Esophagus muscularis mucosa (tissue), 4 donors: ENCODE measurements at regions not wholly inside any gene's neighbourhood (a gene's known extent, or its start where the extent isn't known, plus 50 kb on each side); places are given as distances from the start of the nearest gene placed in this dataset.
A peak's percentile ranks its signal among the peaks of the same experiment; 100 is the strongest.

ENCODE experiments used
- DNase-seq: peaks from one replicate; pipeline ENCODE4 v3.0.0-alpha.2; 2017; ENCODE audit errors: extremely low spot score
- H3K27ac ChIP-seq, 4 donors: fragments of 200-600 bp; sonication (generic); replicated peaks in 1 of 4; 1 replicate in 3 of 4; 2 replicates in 1 of 4; pipeline ENCODE4 v1.5.1; 2016 to 2019; ENCODE audit warnings: mild to moderate bottlenecking in 1 of 4
- H3K27me3 ChIP-seq, 4 donors: fragments of 200-600 bp; sonication (generic); one replicate each; pipeline versions ENCODE4 v1.5.1 to v1.6.0; 2016 to 2019
- H3K36me3 ChIP-seq, 4 donors: fragments of 200-600 bp; sonication (generic); one replicate each; pipeline ENCODE4 v1.5.1; 2016 to 2019
- H3K4me1 ChIP-seq, 4 donors: fragments of 200-600 bp; sonication (generic); one replicate each; pipeline ENCODE4 v1.5.1; 2016 to 2019
- H3K4me3 ChIP-seq, 4 donors: fragments of 200-600 bp; sonication (generic); 1 replicate in 2 of 4; 2 replicates in 2 of 4; pipeline ENCODE4 v1.5.1; 2016 to 2019; ENCODE audit warnings: mild to moderate bottlenecking in 4 of 4, moderate library complexity in 1 of 4
- H3K9me3 ChIP-seq, 4 donors: fragments of 200-600 bp; sonication (generic); 1 replicate in 3 of 4; 2 replicates in 1 of 4; pipeline ENCODE4 v1.5.1; 2016 to 2019
- CTCF ChIP-seq, 3 experiments: fragments of 200-600 bp in 2 of 3; fragments of 450-650 bp in 1 of 3; sonication (generic) in 2 of 3; IDR thresholded peaks; one replicate each; pipeline ENCODE4 v1.5.1; 2017 to 2019; ENCODE audit warnings: antibody characterized with exemption in 3 of 3, mild to moderate bottlenecking in 2 of 3, moderate library complexity in 1 of 3
- EP300 ChIP-seq: sonication (generic); formaldehyde crosslinking; IDR thresholded peaks from one replicate; pipeline ENCODE4 v1.6.1; 2017; ENCODE audit warnings: antibody characterized with exemption
- POLR2A ChIP-seq: fragments of 450-650 bp; IDR thresholded peaks from one replicate; pipeline ENCODE4 v1.6.1; 2017; ENCODE audit warnings: antibody characterized with exemption, moderate library complexity, mild to moderate bottlenecking, low read depth
- POLR2AphosphoS5 ChIP-seq, 2 donors: sonication (generic); formaldehyde crosslinking; IDR thresholded peaks; one replicate each; pipeline ENCODE4 v1.6.1; 2017; ENCODE audit warnings: antibody characterized with exemption in 2 of 2
- WGBS: methylation state at CpG from one replicate; pipeline ENCODE4 v1.1.5; 2018; 5-methylcytosine and 5-hydroxymethylcytosine counted together
- intact Hi-C: fragments of 100-400 bp; cut with DNase I; formaldehyde crosslinking; loops from one replicate; pipeline ENCODE4 v1.15.1; 2023

- Histone ChIP-seq H3K27me3 (no peaks in the 10 kb centered on the region), H3K4me3 (no peak overlapping the region), H3K9me3 (no peaks in the 10 kb centered on the region), H3K4me1 (no peaks in the 10 kb centered on the region), H3K36me3 (no peaks in the 10 kb centered on the region), H3K27ac (no peak overlapping the region)
- DNase-seq = peak; percentile 21
- 86% methylated on average over 4 of the region's 4 CpGs for WGBS
- intact Hi-C loops = no loop called here
- TF ChIP-seq POLR2AphosphoS5 (IDR thresholded peaks at IDR 0.05) = no peak
- TF ChIP-seq EP300 = no peak
- TF ChIP-seq CTCF (IDR thresholded peaks at IDR 0.05) = no peak
- no peak for TF ChIP-seq POLR2A
Observed at GRCh38 chr3:118813472-118813871, 221.2 kb downstream of the IGSF11 start.

- Histone ChIP-seq H3K27ac (no peak overlapping the region), H3K9me3 (no peaks in the 10 kb centered on the region), H3K36me3 (no peaks in the 10 kb centered on the region), H3K4me3 (no peak overlapping the region), H3K4me1 (no peaks in the 10 kb centered on the region), H3K27me3 (no peaks in the 10 kb centered on the region)
- peak; percentile 17 for DNase-seq
- 29% methylated on average over 5 of the region's 5 CpGs for WGBS
- intact Hi-C loops = no loop called here
- TF ChIP-seq CTCF (IDR thresholded peaks at IDR 0.05) (peak; percentile 44 to 68 (median 57)), EP300 (no peak)
Observed at GRCh38 chr3:118817748-118818165, 216.9 kb downstream of the IGSF11 start.

GRCh38 chr3:118818386-118818785, 216.3 kb downstream of the IGSF11 start:
- no peaks in the 10 kb centered on the region for H3K4me1 ChIP-seq
- DNase-seq = peak; percentile 55
- H3K9me3 ChIP-seq = no peaks in the 10 kb centered on the region
- H3K4me3 ChIP-seq = no peak overlapping the region
- intact Hi-C loops = no loop called here
- H3K36me3 ChIP-seq = no peaks in the 10 kb centered on the region
- H3K27me3 ChIP-seq = no peaks in the 10 kb centered on the region
- 69% methylated on average over 2 of the region's 2 CpGs for WGBS
- no peak overlapping the region for H3K27ac ChIP-seq
- no peak for TF ChIP-seq POLR2AphosphoS5 (IDR thresholded peaks at IDR 0.05)
- no peak for TF ChIP-seq EP300
- TF ChIP-seq POLR2A = no peak
- no peak for TF ChIP-seq CTCF (IDR thresholded peaks at IDR 0.05)

- Histone ChIP-seq H3K27me3 (no peaks in the 10 kb centered on the region), H3K9me3 (no peaks in the 10 kb centered on the region), H3K27ac (no peak overlapping the region), H3K4me1 (no peaks in the 10 kb centered on the region), H3K4me3 (no peak overlapping the region), H3K36me3 (no peaks in the 10 kb centered on the region)
- no peak for TF ChIP-seq POLR2A
- no peak for TF ChIP-seq CTCF (IDR thresholded peaks at IDR 0.05)
- TF ChIP-seq POLR2AphosphoS5 (IDR thresholded peaks at IDR 0.05) = no peak
- no peak for TF ChIP-seq EP300
- WGBS = 77% methylated on average over 2 of the region's 2 CpGs
- intact Hi-C loops = no loop called here
- DNase-seq = peak; percentile 87
Observed at GRCh38 chr3:118823626-118824025, 211.0 kb downstream of the IGSF11 start.

- DNase-seq = no peak
- intact Hi-C loops = no loop called here
- Histone ChIP-seq H3K27me3 (no peaks in the 10 kb centered on the region), H3K36me3 (no peaks in the 10 kb centered on the region), H3K27ac (no peak overlapping the region), H3K4me1 (no peaks in the 10 kb centered on the region), H3K4me3 (no peak overlapping the region), H3K9me3 (no peaks in the 10 kb centered on the region)
- TF ChIP-seq POLR2A (no peak), CTCF (IDR thresholded peaks at IDR 0.05) (no peak), POLR2AphosphoS5 (IDR thresholded peaks at IDR 0.05) (no peak), EP300 (no peak)
- WGBS = 90% methylated on average over 3 of the region's 3 CpGs
Observed at GRCh38 chr3:118827446-118827845, 207.2 kb downstream of the IGSF11 start.
